H1 (cell line): ENCODE measurements at regions not wholly inside any gene's neighbourhood (a gene's known extent, or its start where the extent isn't known, plus 50 kb on each side); places are given as distances from the start of the nearest gene placed in this dataset.

Source experiments
- CTCF ChIA-PET: fragments of 300-600 bp; sonication (Branson Sonifier 250); formaldehyde crosslinking; loops from one replicate; lab custom pipeline; 2021; ENCODE audit not compliant: partially characterized antibody; lab: Charles Lee
- POLR2A ChIA-PET: fragments of 300-600 bp; sonication (Branson Sonifier 250); formaldehyde crosslinking; loops from one replicate; lab custom pipeline; 2021; ENCODE audit warnings: inconsistent platforms; ENCODE audit not compliant: partially characterized antibody; lab: Charles Lee
- DNase-seq, 2 experiments: peaks; one replicate each; pipeline versions ENCODE4 v3.0.0 to v3.0.0-alpha.2; 2010 to 2022; ENCODE audit warnings: low spot score in 2 of 2, low read depth in 1 of 2, mixed read lengths in 1 of 2
- FAIRE-seq: peaks from 2 replicates; lab custom pipeline; 2011; peaks lifted over from hg19 to GRCh38; lab: Jason Lieb, UNC
- H2AFZ ChIP-seq: 2 replicates; pipeline ENCODE4 v1.8.1; 2012; ENCODE audit warnings: low read length, inconsistent platforms
- H2AK5ac ChIP-seq: 2 replicates; pipeline ENCODE4 v1.6.1; 2013; ENCODE audit warnings: low read depth, low read length
- H2BK120ac ChIP-seq: replicated peaks from 2 replicates; pipeline ENCODE3; 2013; ENCODE audit warnings: low read depth, low read length, inconsistent platforms
- H2BK12ac ChIP-seq: 2 replicates; pipeline ENCODE4 v1.6.1; 2013; ENCODE audit warnings: low read depth, low read length
- H2BK15ac ChIP-seq: 2 replicates; pipeline ENCODE4 v1.6.1; 2013; ENCODE audit warnings: low read length
- H2BK20ac ChIP-seq: 2 replicates; pipeline ENCODE4 v1.6.1; 2013; ENCODE audit warnings: low read length
- H2BK5ac ChIP-seq: 2 replicates; pipeline ENCODE4 v1.6.1; 2013; ENCODE audit warnings: low read depth, low read length
- H3K14ac ChIP-seq: 2 replicates; pipeline ENCODE4 v1.6.1; 2013; ENCODE audit warnings: inconsistent platforms; ENCODE audit not compliant: insufficient read length
- H3K18ac ChIP-seq: 2 replicates; pipeline ENCODE4 v1.6.1; 2013; ENCODE audit warnings: low read length; ENCODE audit errors: extremely low read depth
- H3K23ac ChIP-seq: 2 replicates; pipeline ENCODE4 v1.6.1; 2013; ENCODE audit warnings: inconsistent platforms; ENCODE audit not compliant: insufficient read length
- H3K23me2 ChIP-seq: 2 replicates; pipeline ENCODE4 v1.6.1; 2013; ENCODE audit warnings: low read depth, low read length
- H3K27ac ChIP-seq: 2 replicates; pipeline ENCODE4 v1.6.1; 2011; ENCODE audit warnings: low read depth, low read length, inconsistent platforms
- H3K27me3 ChIP-seq, 4 experiments: replicated peaks in 1 of 4; 1 replicate in 1 of 4; 2 replicates in 3 of 4; pipeline versions ENCODE4 v1.6.1 to v1.8.1; 2011 to 2013; ENCODE audit warnings: low read length in 3 of 4, mild to moderate bottlenecking in 3 of 4, inconsistent platforms in 2 of 4, mixed read lengths in 2 of 4, moderate library complexity in 1 of 4; ENCODE audit not compliant: control insufficient read depth in 3 of 4, insufficient read depth in 3 of 4; ENCODE audit errors: extremely low read depth in 1 of 4
- H3K36me3 ChIP-seq, 4 experiments: 2 replicates each; pipeline versions ENCODE4 v1.6.1 to v1.8.1; 2011 to 2013; ENCODE audit warnings: mild to moderate bottlenecking in 4 of 4, low read length in 3 of 4, moderate library complexity in 2 of 4, control low read depth in 1 of 4, inconsistent platforms in 1 of 4; ENCODE audit not compliant: insufficient read depth in 4 of 4, control insufficient read depth in 2 of 4
- H3K4ac ChIP-seq: replicated peaks from 2 replicates; pipeline ENCODE3; 2013; ENCODE audit warnings: low read length, low read depth, mixed read lengths, inconsistent platforms; ENCODE audit not compliant: insufficient read length
- H3K4me1 ChIP-seq, 4 experiments: replicated peaks in 1 of 4; 1 replicate in 1 of 4; 2 replicates in 3 of 4; pipeline versions ENCODE4 v1.6.1 to v1.8.1; 2011 to 2013; ENCODE audit warnings: low read length in 3 of 4, inconsistent platforms in 2 of 4, mixed read lengths in 1 of 4; ENCODE audit not compliant: insufficient read depth in 4 of 4, control insufficient read depth in 3 of 4
- H3K4me2 ChIP-seq, 2 experiments: 2 replicates each; pipeline versions ENCODE4 v1.6.1 to v1.8.1; 2011 to 2013; ENCODE audit warnings: low read depth in 2 of 2, low read length in 2 of 2, control low read depth in 1 of 2, inconsistent platforms in 1 of 2, mild to moderate bottlenecking in 1 of 2; ENCODE audit not compliant: insufficient read depth in 1 of 2
- H3K4me3 ChIP-seq, 4 experiments: fragments of 200-600, 300-600 bp in 1 of 4; sonication (generic), shearing (Covaris generic), sonication (Bioruptor Twin) in 1 of 4; 2 replicates each; pipeline versions ENCODE4 v1.5.1 to v1.8.1; 2011 to 2016; ENCODE audit warnings: low read length in 4 of 4, low read depth in 3 of 4, control low read depth in 2 of 4, inconsistent platforms in 2 of 4, mild to moderate bottlenecking in 2 of 4, mixed read lengths in 1 of 4, moderate library complexity in 1 of 4; ENCODE audit not compliant: insufficient read depth in 2 of 4; ENCODE audit errors: extremely low read depth in 1 of 4
- H3K56ac ChIP-seq: replicated peaks from 2 replicates; pipeline ENCODE3; 2013; ENCODE audit warnings: low read depth, mild to moderate bottlenecking, mixed read lengths, low read length, inconsistent platforms; ENCODE audit not compliant: insufficient read length
- H3K79me1 ChIP-seq: 2 replicates; pipeline ENCODE4 v1.6.1; 2013; ENCODE audit warnings: low read depth, low read length, control low read depth
- H3K79me2 ChIP-seq, 2 experiments: 2 replicates each; pipeline versions ENCODE4 v1.6.1 to v1.8.1; 2012 to 2013; ENCODE audit warnings: low read length in 2 of 2, mild to moderate bottlenecking in 2 of 2, inconsistent platforms in 1 of 2; ENCODE audit not compliant: insufficient read depth in 2 of 2, control insufficient read depth in 1 of 2
- H3K9ac ChIP-seq, 4 experiments: replicated peaks in 1 of 4; 1 replicate in 1 of 4; 2 replicates in 3 of 4; pipeline versions ENCODE4 v1.6.1 to v1.8.1; 2011 to 2013; ENCODE audit warnings: low read depth in 3 of 4, low read length in 3 of 4, control low read depth in 2 of 4, mild to moderate bottlenecking in 2 of 4, moderate library complexity in 2 of 4, inconsistent platforms in 1 of 4; ENCODE audit errors: extremely low read depth in 1 of 4
- H3K9me3 ChIP-seq, 2 experiments: 2 replicates each; pipeline versions ENCODE4 v1.6.1 to v1.8.1; 2012 to 2013; ENCODE audit warnings: mild to moderate bottlenecking in 2 of 2, moderate library complexity in 2 of 2, control low read depth in 1 of 2, inconsistent platforms in 1 of 2, low read depth in 1 of 2, low read length in 1 of 2, mixed read lengths in 1 of 2; ENCODE audit not compliant: insufficient read depth in 2 of 2
- H4K20me1 ChIP-seq, 2 experiments: replicated peaks in 1 of 2; 2 replicates each; pipeline versions ENCODE3 to v1.8.1; 2011 to 2013; ENCODE audit warnings: inconsistent platforms in 2 of 2, low read length in 2 of 2, mild to moderate bottlenecking in 1 of 2; ENCODE audit not compliant: insufficient read depth in 2 of 2, control insufficient read depth in 1 of 2
- H4K5ac ChIP-seq: 2 replicates; pipeline ENCODE4 v1.6.1; 2013; ENCODE audit warnings: low read length, low read depth, mixed read lengths, inconsistent platforms; ENCODE audit not compliant: insufficient read length
- H4K8ac ChIP-seq: 2 replicates; pipeline ENCODE4 v1.8.0; 2013; ENCODE audit warnings: mild to moderate bottlenecking, moderate library complexity, low read length, inconsistent platforms; ENCODE audit not compliant: insufficient read depth; ENCODE audit errors: extremely low read depth
- H4K91ac ChIP-seq: replicated peaks from 2 replicates; pipeline ENCODE3; 2013; ENCODE audit warnings: low read length, mixed read lengths, inconsistent platforms; ENCODE audit not compliant: insufficient read length
- SAP30 ChIP-seq: fragments of 300-600 bp; sonication (generic); IDR thresholded peaks from 2 replicates; pipeline ENCODE4 v1.7.1; 2012; ENCODE audit warnings: low read length, moderate library complexity, mild to moderate bottlenecking, inconsistent platforms; ENCODE audit not compliant: insufficient read depth, insufficient replicate concordance
- WGBS, 2 experiments: shearing (Covaris generic) in 1 of 2; methylation state at CpG; one replicate each; pipeline versions ENCODE4 v1.1.6 to v1.1.7; 2013 to 2015; ENCODE audit warnings: low lambda C conversion rate in 2 of 2, mixed read lengths in 2 of 2, inconsistent platforms in 1 of 2, low coverage in 1 of 2, missing lambda C conversion rate in 1 of 2; ENCODE audit not compliant: insufficient replicate concordance in 2 of 2, insufficient coverage in 1 of 2, insufficient read length in 1 of 2; ENCODE audit errors: extremely low coverage in 1 of 2, missing lambda C conversion rate in 1 of 2; 5-methylcytosine and 5-hydroxymethylcytosine counted together

- Histone ChIP-seq H2BK20ac (no peak overlapping the region), H4K20me1 (no peaks in the 10 kb centered on the region), H2BK15ac (no peak overlapping the region), H3K23ac (no peak overlapping the region), H2AK5ac (no peak overlapping the region), H4K91ac (no peak overlapping the region), H2AFZ (no peak overlapping the region), H2BK12ac (no peak overlapping the region), H3K18ac (no peak overlapping the region), H3K4me1 (peaks cover 0 to 6% (median 0%) of the 10 kb centered on the region in 4 experiments; a peak in 2 of 7 replicates), H2BK5ac (no peak overlapping the region), H3K79me1 (no peaks in the 10 kb centered on the region), H2BK120ac (no peak overlapping the region), H3K14ac (no peak overlapping the region), H3K79me2 (no peaks in the 10 kb centered on the region), H3K23me2 (no peaks in the 10 kb centered on the region), H3K36me3 (no peaks in the 10 kb centered on the region), H3K4me3 (no peak overlapping the region), H3K4me2 (no peak overlapping the region), H3K27me3 (no peaks in the 10 kb centered on the region), H3K27ac (no peak overlapping the region), H4K8ac (no peak overlapping the region), H3K9me3 (no peaks in the 10 kb centered on the region), H4K5ac (no peak overlapping the region), H3K9ac (no peak overlapping the region), H3K56ac (no peak overlapping the region), H3K4ac (no peak overlapping the region)
- ChIA-PET CTCF (interaction anchor here (0.7 kb wide), 1 partner anchor 16 kb away, joined by 3 read pairs; no protein-coding TSS in a partner anchor), POLR2A (no interaction called here)
- 74% methylated on average over 1 of the region's 1 CpG; no CpG with 5 or more reads in 1 of the 2 experiments for WGBS, 2 experiments
- no peak for DNase-seq
- TF ChIP-seq SAP30: no peak
- peak; percentile 7 for FAIRE-seq
Measured at GRCh38 chr5:93120051-93120450, 461.0 kb downstream of the NR2F1-AS1 start.
